ENCODE measurements at regions not wholly inside any gene's neighbourhood (a gene's known extent, or its start where the extent isn't known, plus 50 kb on each side); places are given as distances from the start of the nearest gene placed in this dataset.
"Not testable (repeated sequence)": the region's sequence is repeated elsewhere in the genome, so short reads cannot be mapped to it uniquely, and the experiment has no call there.

DNA sequence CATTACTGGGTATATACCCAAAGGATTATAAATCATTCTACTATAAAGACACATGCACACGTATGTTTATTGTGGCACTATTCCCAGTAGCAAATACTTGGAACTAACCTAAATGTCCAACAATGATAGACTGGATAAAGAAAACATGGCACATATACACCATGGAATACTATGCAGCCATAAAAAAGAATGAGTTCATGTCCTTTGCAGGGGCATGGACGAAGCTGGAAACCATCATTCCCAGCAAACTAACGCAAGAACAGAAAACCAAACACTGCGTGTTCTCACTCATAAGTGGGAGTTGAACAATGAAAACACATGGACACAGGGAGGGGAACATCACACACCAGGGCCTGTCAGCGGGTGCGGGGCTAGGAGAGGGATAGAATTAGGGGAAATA is 114.5 kb upstream of the CHD1 start:
- not testable (repeated sequence) for DNase-seq

DNA sequence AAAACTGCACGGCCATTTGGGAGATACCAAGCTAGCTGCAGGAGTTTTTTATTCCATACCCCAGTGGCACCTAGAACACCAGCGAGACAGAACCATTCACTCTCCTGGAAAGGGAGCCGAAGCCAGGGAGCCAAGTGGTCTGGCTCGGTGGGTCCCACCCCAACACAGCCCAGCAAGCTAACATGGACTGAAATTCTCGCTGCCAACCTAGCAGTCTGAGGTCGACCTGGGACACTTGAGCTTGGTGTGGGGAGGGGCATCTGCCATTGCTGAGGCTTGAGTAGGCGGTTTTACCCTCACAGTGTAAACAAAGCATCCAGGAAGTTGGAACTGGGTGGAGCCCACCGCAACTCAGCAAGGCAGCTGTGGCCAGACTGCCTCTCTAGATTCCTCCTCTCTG is 108.9 kb upstream of the CHD1 start:
- no peak for DNase-seq

DNA sequence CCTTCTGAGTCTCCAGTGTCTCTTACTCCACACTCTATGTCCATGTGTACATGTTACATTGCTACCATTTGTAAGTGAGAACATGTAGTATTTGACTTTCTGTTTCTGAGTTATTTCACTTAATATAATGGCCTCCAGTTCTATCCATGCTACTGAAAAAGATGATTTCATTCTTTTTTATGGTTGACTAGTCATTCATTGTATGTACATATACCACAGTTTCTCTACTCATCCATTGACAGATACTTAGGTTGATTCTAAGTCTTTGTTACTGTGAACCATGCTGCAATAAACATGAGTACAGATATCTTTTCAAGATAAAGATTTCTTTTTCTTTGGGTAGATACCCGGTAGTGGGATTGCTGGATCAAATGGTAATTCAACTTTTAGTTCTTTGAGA is 107.1 kb upstream of the CHD1 start:
- no peak for DNase-seq

GRCh38 chr5:99034336-99034735 is 105.5 kb upstream of the CHD1 start:
- DNase-seq = peak; percentile 30 to 52

DNA sequence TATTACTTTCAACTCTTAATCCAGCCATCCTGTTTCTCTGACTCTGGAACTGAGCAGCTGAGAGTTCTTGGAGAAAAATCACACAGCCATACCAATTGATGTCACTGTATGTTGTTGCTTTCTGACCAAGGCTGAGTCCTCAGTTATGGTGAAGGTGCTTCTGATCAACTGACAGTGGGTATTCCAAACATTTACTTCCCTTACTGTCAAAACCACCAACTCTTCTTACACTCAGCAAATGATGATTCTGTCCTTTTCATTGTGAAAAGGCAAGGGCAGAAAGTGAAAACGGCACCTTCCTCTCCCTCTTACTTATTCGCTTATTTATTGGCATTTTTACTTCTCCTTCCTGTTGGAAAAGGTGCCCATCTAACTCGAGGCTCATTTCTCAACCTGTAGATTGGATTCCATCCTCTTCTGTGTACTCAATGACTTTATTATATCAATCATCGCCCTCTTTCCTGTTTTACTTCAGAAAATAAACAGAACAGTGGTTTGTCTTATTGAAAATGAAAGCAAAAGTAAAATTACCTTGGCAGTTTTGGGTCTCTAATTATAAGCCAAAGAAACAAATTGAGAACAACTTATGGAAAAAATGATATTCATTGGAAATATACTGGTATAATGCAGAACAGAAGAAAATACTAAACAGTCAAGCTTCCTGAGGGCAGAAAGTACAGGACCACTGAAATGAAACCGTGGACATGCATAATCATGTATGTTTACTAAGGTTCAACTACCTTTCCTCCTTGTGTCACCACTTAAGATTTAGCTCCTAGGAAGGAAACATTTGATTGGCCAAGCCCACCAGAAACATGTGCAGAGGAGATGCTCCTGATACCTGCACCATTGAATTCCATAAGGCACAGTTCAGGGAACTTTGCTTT is 104.5 kb upstream of the CHD1 start:
- DNase-seq = peak in 1 of 2 donors; percentile 8

GRCh38 chr5:99032234-99033013 is 103.6 kb upstream of the CHD1 start:
- peak; percentile 72 to 78 for DNase-seq

DNA sequence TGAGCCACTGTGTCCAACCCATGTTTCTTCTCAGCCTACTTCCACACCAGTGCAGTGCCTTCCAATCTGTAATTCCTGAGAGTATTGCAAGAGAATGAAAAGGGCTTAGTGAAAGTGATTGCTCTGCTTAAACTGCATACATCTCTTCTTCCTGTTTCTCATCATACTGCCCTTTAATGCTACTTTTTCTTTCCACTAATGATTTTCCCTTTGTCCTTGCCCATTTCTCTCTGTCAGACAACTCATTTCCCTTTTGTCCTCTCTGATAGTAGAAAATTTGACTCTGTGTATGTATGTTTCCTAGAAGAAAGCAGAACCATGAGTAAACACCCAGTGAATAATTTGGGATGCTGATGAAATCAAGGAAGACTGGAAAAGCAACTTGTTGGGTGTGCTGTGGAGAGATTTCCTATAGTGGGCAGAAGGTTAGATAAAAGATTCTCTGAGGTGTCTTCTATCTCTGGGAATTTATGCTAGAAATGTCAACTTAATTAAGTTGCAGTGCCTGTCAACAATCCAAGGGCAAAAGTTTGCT is 102.2 kb upstream of the CHD1 start:
- DNase-seq = peak; percentile 45 to 55

- no peak for DNase-seq
Observed at GRCh38 chr5:99029172-99029571, 100.4 kb upstream of the CHD1 start.

DNA sequence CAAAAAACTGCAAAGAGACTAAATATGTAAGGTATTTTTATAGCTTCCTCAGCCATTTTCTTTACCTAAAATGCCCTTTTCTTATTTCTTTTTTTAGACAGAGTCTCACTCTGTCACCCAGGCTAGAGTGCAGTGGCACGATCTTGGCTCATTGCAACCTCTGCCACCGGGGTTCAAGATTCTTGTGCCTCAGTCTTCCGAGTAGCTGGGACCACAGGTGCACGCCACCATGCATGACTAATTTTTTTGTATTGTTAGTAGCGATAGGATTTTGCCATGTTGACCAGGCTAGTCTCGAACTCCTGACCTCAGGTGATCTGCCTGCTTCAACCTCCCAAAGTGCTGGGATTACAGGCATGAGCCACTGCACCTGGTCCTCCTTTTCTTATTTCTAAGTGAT is 99.4 kb upstream of the CHD1 start:
- DNase-seq = not testable (repeated sequence)

GRCh38 chr5:99025298-99026045 is 96.7 kb upstream of the CHD1 start:
- peak in 1 of 2 donors; percentile 25 for DNase-seq

DNA sequence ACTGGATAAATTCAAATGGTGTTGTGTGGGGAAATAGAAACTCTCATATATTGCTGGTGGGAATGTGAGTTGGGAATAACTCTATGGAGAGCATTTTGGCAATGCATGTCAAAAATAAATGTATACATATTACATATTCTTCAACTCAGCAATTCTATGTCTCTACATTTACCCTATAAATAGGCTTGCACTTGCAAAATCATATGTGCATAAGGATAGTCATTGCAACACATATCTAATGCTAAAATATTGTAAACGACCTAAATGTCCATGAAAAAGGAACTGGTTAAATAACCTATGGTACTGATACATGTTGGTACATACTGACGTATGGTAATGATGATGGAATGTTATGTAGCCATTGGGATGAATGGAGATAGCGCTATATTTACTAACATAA is 94.5 kb upstream of the CHD1 start:
- peak in 1 of 2 donors; percentile 70 for DNase-seq

- DNase-seq = no peak
Observed at GRCh38 chr5:99022250-99022649, 93.4 kb upstream of the CHD1 start.

DNA sequence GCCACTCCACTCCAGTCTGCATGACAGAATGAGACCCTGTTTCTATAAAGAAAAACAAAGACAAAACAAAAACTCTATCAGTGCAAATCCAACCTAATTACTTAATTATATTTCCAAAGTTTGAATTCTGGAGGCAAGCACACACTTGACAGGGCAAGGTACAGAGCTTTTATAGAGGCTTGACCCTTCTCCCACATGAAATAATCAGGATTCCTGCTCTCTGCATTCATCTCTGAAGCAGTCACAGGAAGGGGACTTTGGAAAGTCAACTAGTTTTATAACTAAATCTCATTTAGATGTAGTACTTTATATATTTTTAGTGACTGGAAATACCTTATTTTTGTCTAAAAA is 91.9 kb upstream of the CHD1 start:
- no peak for DNase-seq

DNA sequence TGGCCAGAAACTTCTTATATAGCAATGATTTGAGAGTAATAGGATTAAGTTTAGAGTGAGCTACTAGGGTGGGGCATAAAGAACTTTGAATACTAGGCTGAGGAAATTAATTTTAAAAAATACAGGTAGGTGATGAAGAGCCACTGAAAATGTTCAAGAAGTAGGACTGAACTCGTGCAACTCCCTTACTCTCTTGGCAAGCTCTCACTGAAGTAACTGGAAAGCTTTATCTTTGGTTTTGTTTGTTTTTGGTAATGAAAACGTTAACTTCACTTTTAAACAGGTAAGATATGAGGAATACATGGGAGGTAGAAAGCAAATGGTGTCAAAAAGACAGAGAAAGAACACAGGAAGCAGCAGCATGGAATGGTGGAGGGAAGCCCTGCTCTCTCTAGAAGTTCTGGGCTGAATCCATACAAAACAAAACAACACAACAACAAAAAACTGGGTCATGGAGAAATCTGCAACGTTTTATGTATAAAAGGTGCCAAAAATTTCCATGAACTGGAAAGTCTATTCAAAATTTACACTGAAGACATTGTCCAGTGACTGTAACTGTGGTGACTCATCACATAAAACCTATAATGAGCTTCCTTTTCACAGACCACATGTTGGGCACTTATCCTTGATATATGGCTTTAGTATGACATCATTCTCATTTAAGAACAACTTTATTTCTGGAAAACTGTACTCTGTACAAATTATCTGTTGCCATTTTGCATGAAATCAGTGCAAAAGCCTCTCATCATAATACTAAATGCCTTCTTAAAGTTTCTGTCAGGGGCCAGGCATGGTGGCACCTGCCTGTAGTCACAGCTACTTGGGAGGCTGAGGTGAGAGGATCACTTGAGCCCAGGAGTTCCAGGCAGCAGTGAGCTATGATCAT is 91.2 kb upstream of the CHD1 start:
- DNase-seq = peak; percentile 16 to 40

DNA sequence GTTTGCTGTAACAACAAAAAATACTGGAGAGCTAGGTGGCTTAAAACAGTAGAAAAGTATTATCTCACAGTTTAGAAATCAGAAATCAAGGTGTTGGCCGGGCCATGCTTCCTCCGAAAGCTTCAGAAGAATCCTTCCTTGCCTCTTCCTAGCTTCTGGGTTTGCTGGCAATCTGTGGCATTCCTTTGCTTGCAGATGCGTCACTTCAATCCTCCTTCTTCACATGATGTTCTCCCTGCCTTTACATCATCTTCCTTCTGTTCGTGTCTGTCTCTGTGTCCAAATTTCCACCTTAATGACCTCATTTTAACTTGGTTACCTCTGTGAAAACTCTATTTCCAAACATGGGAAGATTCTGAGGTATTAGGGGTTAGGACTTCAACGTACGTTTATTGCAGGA is 90.4 kb upstream of the CHD1 start:
- no peak for DNase-seq

DNA sequence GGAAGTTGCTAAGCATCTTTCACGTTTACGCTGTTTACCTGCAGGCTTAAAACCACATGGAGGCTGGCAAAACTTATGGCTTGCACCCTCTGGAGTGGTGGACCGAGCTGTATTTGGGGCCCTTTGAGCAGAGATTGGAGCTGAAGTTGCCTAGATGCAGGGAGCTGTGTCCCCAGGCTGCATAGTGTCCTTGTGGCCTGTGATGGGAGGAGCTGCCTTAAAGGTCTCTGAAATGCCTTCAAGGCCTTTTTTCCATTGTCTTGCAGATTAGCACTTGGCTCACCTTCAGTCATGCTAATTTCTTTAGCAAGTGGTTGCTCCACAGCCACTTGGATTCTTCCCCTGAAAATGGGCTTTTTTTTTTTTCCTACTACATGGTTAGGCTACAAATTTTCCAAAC is 81.5 kb upstream of the CHD1 start:
- no peak for DNase-seq

- peak; percentile 28 to 54 for DNase-seq
Observed at GRCh38 chr5:99008009-99008408, 79.2 kb upstream of the CHD1 start.

DNA sequence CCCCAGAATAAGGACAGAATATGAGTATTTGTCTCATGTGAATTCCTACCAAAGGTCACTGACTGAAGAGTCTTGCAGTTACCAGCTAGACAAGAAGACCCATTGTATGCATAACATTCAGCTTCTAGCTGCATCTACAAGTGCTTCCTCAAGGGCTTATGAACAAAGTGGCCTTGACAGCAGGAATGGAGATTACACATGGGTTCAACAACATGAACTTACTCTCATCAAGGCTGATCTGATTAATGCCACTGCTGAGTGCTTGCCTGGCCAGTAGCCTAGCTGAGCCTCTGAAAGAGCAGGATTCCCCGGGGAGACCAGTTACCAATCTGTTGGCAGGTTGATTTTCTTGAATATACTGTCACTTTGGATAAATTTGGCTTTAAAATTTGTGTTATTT is 76.7 kb upstream of the CHD1 start:
- no peak for DNase-seq

DNA sequence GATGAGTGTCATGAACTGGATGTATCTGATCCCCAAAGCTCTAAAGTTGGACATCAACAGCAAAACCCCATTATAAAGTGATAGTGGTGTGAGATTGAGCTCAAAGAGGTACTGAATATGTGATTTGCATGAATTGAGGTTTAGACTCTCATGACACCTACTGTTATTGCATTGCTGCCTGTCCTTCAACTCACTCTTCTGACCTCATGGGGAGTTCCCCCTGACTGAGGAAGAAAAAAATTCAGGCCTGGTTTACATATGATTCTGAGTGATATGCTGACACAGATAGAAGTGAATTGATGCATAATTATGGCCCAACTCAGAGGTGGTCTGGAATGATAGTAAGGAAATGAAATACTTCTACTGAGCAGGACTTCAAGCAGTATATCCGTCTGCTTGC is 76.2 kb upstream of the CHD1 start:
- DNase-seq = peak; percentile 66 to 72

GRCh38 chr5:99000876-99001275 is 72.1 kb upstream of the CHD1 start:
- peak; percentile 28 to 73 for DNase-seq

- DNase-seq = no peak
Observed at GRCh38 chr5:99000221-99000620, 71.4 kb upstream of the CHD1 start.

GRCh38 chr5:98999631-99000030 is 70.8 kb upstream of the CHD1 start:
- no peak for DNase-seq
